ENCODE measurements at regions not wholly inside any gene's neighbourhood (a gene's known extent, or its start where the extent isn't known, plus 50 kb on each side); places are given as distances from the start of the nearest gene placed in this dataset.
"Not testable (repeated sequence)": the region's sequence is repeated elsewhere in the genome, so short reads cannot be mapped to it uniquely, and the experiment has no call there.

DNA sequence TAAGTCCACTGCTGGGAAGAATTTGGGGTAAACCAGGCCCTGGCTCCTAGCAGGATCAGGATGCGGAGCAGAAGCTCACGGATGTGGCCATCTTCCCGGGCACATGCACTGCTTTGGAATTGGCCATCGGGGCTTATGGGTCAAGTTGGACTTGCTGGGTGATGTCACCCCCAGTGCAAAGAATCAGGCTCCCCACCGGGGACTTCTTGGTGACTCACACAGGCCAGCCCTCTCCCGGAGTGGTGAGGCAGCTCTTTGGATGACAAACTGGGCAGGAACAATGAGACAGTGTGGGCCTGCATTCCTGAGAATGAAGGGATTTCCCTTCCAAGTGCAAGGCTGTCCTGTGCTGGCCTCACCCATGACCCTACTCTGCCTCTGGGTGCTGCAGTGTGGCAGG, 128.8 kb upstream of the ANO1 start:
- H3K27ac ChIP-seq = no peak overlapping the region
- TF ChIP-seq, protein P1, sequence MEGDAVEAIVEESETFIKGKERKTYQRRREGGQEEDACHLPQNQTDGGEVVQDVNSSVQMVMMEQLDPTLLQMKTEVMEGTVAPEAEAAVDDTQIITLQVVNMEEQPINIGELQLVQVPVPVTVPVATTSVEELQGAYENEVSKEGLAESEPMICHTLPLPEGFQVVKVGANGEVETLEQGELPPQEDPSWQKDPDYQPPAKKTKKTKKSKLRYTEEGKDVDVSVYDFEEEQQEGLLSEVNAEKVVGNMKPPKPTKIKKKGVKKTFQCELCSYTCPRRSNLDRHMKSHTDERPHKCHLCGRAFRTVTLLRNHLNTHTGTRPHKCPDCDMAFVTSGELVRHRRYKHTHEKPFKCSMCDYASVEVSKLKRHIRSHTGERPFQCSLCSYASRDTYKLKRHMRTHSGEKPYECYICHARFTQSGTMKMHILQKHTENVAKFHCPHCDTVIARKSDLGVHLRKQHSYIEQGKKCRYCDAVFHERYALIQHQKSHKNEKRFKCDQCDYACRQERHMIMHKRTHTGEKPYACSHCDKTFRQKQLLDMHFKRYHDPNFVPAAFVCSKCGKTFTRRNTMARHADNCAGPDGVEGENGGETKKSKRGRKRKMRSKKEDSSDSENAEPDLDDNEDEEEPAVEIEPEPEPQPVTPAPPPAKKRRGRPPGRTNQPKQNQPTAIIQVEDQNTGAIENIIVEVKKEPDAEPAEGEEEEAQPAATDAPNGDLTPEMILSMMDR (conservative IDR thresholded peaks at IDR 0.05) = no peak

DNA sequence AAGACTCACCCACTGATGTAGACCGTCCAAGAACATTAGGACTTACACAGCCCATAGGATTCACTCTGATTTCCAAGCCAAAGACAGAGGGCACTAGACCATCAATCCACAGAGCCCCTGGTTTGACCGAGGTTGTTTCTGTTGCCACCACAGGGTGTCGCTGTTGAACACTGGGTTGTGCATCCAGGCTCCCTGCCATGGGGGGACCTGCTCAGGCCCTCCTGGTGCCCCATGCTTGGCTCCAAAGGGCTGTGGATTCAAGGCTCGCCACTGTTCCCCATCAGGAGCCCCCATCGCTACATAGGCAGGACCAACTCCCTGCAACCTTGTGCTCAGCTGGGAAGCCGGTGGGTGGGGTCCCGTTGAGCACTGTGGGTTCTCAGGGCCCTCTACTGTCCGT, 128.0 kb upstream of the ANO1 start:
- TF ChIP-seq, protein P1 (conservative IDR thresholded peaks at IDR 0.05) = peak; percentile 57
- no peak overlapping the region for H3K27ac ChIP-seq

DNA sequence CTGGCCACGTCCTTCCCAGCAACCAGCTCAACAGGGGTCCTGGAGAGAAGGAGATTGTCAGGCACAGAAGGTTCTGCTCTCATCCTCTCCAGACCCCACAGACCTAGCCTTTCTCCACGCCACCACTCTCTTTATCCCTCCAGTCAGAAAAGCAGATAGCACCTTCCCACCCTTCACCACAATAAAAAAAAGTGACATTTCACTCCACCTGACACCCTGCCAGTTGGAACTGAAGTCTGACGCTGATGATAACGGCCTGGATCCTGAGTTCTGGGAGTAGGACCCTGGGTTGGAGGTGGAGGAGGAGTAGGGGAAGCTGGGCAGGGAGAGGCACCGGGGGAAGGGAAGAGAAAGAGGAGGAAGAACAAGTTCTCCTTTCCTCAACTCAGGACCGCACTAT, 127.5 kb upstream of the ANO1 start:
- no peak overlapping the region for H3K27ac ChIP-seq
- TF ChIP-seq, protein P1 (conservative IDR thresholded peaks at IDR 0.05) = no peak

DNA sequence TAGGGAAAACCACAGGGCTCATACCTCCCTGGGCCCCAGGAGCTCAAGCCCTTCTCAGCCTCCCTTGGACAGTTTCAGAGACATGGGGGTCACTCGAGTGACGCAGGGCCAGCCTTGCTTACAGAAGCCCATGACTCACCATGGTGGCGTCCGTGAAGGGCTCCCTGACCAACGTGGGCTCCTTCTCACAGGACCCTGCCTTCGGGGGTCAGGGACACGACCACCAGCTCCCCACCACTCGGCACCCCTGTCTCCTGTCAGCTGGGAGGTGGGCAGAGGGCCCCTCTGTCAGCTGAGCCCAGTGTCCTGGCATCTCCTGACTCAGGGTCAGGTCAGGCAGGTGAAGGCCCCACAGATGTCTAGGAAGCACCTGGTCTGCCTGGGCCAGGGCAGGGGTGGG, 126.3 kb upstream of the ANO1 start:
- no peak overlapping the region for H3K27ac ChIP-seq
- TF ChIP-seq, protein P1 (conservative IDR thresholded peaks at IDR 0.05) = no peak

DNA sequence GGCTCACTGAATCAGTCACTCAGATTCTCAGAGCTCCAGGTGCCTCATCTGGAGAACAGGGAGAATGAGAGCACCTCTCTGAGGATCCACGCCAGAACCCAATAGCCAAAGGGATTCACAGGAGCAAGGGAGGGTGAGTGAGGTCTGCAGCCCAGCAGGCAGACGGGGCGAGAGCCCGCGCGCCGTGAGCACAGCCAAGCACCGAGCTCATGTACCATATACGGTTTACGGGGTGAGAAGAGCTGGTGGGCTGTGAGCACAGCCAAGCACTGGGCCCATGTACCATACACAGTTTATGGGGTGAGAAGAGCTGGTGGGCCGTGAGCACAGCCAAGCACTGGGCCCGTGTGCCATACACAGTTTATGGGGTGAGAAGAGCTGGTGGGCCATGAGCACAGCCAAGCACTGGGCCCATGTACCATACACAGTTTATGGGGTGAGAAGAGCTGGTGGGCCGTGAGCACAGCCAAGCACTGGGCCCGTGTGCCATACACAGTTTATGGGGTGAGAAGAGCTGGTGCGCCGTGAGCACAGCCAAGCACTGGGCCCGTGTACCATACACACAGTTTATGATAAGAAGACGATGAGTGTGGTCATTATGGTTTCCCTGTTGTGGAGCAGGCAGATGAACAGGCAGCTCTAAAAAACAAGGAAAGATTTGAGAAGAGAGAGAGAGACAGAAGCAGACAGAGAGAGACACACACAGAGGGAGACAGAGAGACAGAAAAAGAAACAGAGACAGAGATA, 125.7 kb upstream of the ANO1 start:
- H3K27ac ChIP-seq = not testable (repeated sequence)

DNA sequence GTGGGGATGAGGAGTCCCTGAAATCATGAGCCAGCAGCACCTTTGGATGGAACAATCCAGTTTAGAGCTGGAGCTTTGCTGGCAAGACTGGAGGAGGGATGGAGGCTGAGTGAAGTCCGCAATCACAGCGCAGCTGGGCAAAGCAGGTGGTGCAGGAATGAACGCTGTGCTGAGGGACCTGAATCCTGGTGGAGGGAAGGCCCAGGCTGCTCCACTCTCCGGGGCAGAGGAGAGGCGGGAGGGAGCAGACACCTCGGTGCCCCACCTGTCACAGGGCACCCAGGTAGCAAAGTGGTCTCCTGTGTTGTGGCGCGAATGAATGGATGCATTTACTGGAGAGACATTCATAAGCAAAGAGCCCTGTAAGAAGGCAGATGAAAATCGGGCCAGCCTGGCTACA, 124.8 kb upstream of the ANO1 start:
- no peak overlapping the region for H3K27ac ChIP-seq
- TF ChIP-seq, protein P1 (conservative IDR thresholded peaks at IDR 0.05) = no peak

DNA sequence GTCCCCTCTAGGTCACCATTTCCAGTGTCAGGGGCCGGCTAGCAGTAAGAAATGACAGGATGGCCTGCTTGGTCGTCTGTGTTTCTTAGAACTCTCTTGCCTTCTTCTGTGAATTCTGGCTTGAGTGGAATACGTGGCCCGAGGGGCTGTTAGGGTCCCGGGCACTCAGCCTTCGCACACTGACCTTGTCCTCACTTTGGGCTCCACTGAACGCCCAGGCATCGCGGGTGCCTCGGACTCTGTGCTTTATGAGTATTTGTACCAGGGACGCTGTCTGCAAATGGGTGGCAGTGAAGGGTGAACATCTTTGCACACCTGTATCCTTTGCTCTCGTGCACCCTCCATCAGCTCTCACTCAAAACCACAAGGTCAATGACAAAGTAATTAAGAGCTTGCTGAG, 123.4 kb upstream of the ANO1 start:
- TF ChIP-seq, protein P1 (conservative IDR thresholded peaks at IDR 0.05) = no peak
- no peak overlapping the region for H3K27ac ChIP-seq

DNA sequence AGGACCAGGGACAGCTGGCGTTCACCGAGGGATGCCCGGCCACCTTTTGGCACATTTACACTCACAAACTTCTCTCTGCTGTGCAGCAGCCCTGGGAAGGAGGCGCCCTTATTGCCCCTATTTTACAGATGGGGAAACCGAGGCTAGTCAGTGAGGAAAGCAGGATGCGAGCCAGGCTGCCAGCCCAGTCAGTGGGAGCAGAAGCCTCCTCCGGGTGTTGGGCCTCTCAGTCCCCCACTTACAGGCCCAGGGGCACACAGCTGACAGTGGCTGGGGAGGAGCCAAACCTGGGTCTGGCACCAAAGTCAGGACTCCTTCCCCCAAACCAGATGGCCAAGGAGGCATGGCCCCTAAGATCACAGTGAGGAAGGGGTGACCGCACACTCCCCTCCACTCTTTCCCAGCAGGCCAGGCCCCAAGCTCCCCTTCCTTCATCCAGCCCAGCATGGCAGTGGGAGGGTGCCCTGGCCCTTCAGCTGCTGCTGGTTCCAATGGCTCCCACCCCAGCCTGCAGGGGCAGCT, 121.4 kb upstream of the ANO1 start:
- H3K27ac ChIP-seq = no peak overlapping the region

More for the DNA sequence above, 121.4 kb upstream of the ANO1 start:
- TF ChIP-seq, protein P1 (conservative IDR thresholded peaks at IDR 0.05) = no peak

Data from VCaP (cell line).